Stimulated activated naive CD4-positive, alpha-beta T cell (primary cell): ENCODE measurements at regions not wholly inside any gene's neighbourhood (a gene's known extent, or its start where the extent isn't known, plus 50 kb on each side); places are given as distances from the start of the nearest gene placed in this dataset.

ENCODE experiments used
- DNase-seq, 6 experiments: peaks; one replicate each; lab custom pipeline; 2025; lab: John Stamatoyannopoulos, UW

DNA sequence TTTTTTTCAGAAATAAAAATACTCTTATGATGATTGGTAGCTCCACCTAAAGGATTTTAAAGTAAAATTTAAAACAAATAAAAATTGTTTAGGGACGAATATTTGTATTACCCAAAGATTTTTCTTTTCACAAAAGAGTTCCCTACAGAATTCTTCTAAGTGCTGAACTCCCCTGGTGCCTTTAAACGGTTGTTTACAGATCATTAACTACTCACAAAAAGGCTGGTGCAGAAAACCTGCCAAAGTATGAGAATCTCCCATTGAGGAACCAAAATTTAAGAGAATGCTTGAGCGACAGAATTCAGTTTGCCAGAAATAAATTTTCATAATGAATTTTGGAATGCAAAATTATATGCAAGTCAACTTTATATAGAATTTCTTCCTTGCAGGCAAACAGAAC, 497.8 kb upstream of the NR2F2 start:
- no peak for DNase-seq

DNA sequence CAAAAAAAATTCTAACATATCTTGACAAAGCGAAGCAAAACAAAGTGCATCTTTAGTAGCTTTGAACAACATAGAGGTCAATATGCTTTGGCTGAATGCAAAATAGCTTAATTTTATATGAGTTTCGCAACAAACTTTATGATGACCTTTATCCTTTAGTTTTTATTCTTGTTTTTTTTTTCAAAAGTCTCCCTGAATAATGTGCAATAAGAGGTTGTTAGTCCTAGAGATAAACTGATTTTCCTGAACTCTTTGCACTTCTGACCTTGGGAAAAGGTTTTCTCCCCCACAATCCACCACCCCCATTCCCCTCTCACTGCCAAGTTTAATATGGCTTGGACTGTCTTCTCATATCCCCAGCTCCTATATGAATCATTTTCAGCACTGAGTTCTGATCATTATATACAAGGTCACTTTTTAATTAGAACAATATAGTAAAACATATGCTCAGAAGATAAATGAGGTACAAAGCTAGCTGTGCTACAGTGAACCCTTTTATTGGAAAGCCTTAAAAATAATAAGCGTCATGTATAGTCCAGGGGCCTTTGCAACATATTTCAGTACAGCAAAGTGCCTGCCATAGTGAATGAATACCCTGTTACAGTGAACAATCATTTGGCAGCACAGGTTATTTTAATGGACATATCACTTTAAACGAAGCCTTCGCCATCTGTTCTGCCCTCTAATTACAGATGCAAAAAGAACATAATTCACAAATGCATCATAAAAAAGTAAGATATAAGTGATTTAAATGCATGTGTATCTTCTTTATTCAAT, 496.3 kb upstream of the NR2F2 start:
- DNase-seq: no peak

DNA sequence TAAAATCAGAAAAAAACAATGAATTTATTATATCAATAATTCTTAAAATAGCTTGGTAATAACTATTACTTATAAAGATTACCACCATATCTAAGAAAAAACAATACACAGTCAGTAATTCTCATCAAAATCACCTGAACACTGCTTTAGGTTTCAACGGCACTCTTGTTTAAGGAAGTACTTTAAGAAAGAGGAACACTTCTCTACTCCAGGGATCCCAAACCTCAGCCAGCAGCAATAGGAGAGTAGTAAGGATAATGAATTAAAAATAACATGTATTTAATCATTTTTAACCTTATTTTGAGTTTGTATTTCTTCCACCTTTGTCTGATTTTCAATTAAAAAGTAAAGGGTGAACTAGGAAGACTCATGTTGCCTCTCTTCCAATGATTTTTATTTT, 494.0 kb upstream of the NR2F2 start:
- DNase-seq: no peak

DNA sequence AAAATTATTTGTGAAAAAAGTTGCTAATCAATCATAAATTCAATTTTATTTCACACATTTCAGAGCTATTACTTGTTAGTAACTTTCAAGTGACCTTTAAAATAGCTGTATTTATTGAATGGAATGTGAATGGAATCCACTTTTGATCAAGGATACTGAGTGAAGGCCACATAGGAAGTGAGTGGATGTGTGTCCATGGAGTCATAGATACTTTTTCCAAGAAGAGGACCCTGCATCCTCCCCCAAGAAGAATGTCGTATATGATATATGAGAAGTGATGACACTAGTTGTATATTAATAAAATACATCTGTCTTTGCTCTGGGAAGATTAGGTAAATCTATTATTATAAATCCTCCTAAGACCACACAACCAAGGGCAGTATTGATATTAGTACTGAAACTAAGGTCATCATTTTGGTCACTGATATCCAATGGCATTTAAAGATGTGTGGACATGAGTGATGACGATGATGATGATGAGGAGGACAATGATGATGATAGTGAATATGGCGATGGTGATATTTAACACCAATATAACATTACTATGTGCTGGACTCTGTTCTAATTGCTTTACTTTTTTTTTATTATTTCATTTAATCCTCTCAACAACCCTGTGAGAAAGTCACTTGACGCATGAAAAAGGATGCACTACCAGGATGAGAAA, 493.0 kb upstream of the NR2F2 start:
- no peak for DNase-seq

DNA sequence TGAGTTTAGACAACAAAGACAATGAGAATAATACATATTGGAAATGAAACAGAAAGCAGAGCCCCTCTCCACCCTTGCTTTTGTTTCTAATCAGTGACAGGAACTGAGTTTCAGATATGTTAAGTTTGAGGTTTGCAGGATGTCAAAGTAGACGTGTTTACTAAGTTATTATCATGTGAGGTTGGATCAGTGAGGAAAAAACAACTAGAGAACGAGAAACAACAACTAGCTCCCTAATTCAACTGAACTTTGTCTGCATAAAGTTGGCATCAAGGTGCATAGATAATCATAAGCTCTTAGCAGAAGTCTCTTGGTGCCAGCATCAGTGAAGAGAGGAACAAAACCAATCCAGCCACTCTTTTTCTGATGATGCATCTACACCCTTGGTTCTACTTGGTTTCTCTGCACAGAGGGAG, 491.1 kb upstream of the NR2F2 start:
- peak in 3 of 6 experiments; percentile 26 to 62 (median 33) for DNase-seq

DNA sequence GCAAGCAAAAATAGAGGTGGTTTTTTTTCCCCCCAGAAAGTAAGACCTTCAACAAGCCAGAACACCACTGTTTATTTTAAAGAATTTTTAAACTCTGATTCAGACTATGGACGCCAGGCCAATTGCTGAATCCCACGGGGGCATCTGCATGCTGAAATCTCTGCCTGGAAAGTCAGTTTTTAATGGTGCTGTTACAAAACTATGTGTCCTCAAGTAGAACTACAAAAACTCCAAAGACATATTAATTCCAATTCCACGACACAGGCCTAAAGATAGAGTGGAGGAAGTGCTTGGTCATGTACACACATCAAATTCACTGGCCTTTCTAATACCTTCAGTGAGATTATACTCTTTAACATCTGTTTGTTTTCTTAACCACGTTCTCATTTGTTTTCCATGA, 490.5 kb upstream of the NR2F2 start:
- no peak for DNase-seq

DNA sequence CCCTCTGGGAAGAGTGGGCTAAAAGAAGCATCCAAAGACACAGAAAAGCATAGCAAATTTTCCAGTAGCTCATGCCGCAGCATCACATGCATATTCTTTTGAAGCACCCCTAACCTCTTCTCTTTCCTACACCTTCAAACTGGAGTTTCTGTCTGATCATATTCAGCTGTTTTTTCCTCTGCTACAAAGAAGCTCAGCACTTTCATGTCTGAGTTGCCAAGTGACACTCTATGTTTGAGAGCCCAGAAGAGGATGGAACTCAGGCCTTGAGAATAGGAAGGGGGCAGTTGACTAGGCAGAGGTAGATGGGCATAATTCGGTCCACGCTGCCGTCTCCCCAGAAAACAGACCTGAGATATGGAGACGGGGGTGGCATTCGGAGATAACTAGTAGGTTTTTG, 489.6 kb upstream of the NR2F2 start:
- DNase-seq: no peak

DNA sequence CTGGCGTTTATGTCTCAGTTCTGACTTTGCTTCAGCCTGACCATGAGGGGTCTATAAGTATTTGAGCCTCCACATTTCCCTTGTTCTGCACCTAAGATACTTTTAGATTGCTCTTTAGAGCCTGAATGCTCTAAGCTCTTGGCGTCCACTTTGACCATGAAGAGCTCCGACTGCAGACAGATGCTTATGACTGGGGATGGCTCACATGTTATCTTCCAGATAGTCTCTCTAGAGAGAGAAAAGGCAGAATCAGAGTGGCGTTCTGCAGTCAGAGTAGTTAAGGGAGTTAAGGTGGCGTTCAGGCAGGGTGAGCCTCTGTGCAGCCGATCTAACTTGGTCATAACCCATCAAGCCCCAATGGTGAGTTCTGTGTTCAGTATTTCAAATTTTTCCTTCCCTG, 487.9 kb upstream of the NR2F2 start:
- no peak for DNase-seq

DNA sequence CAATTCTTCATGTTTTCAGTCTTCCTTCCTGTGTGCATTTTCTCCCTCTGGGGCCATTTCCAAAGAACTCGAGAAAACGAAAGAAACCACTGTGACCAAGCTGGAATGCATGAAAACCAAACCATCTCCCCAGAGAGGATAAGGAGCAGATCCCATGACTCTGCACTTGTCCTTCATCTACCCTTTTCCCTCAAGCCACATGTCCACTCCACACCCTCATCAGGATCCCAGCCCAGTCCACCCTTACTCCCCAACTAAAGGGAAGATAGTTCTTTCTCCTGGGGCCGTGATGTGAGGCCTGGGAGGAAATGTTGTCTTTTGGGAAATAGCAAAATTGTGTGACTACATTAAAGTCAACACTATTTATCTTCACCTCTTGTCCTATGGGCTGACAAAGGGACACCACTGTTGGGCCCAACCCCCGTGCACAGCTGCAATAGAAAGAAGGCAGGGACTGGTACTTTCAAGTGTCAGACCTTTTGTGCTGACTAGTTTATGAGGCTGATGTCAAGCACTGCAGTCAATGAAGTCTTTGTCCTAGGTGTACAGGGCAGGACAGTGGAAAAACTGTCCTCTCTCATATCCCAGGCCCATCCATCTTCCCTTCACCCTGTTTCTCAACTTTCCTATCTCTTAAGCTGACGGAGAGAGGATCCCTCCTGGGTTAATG, 487.1 kb upstream of the NR2F2 start:
- DNase-seq: no peak

DNA sequence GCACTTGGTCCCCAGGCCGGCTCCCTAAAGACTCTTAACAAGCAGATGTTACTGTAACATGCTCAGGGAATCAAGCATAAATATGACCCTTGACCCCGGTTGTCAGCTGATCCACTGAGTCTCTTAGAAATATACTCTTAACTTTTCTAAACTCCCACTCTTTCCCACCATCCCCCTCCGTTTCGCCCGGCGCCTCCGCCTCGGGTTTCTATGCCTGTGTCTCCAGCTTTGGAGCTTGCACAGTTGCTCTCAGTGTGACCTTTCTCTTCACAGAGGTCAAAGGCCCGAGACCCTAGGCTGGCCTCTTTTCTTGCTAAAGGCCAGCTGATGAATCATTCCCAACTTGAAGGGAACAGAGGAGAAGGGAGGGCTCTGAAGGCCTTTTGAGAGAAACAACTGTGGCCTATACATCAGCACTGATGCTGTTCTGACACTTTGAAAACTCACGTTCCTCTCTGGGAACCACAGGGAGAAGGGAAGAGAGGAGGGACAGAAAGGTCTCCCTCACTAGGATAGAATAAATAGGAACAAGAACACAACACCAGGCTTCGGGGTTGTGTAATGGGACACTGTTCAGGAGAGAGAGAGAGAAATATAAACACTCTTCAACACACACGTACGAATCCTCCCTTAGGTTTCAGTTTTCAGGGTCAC, 484.5 kb upstream of the NR2F2 start:
- no peak for DNase-seq

DNA sequence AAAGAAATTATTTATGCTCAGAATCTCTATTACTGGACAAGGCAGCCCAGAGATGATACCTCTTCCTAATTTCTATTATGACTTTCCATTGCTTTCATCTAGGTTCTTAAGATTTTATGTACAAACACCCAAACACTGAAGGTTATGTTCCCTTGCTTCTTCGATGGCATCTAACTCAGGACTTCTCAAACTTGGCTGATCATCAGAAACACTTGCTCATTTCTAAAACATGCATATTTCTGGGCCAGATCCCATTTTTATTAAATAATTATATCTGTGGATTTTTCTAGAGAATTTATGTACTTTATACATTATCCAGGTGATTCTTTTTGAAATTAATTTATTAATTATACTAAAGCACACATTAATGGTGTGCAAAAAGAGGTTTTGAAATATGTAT, 482.4 kb upstream of the NR2F2 start:
- no peak for DNase-seq

DNA sequence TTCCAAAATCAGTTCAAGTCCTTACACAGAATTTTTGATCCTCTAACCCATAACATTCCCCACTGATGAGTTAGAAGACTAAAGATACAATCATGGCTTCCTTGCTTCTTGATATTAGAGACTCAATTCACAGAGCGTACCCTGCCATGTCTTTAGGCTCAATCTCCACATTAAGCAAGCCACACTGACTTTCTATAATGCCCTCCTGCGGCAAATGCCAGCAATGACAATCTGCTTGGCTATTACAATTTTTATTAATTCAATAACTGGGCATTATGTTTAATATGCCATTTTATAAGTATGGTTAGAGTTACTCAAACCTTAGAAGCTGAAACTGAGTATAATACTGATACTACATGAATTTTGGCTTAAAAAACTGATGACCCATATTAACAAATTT, 479.7 kb upstream of the NR2F2 start:
- no peak for DNase-seq

DNA sequence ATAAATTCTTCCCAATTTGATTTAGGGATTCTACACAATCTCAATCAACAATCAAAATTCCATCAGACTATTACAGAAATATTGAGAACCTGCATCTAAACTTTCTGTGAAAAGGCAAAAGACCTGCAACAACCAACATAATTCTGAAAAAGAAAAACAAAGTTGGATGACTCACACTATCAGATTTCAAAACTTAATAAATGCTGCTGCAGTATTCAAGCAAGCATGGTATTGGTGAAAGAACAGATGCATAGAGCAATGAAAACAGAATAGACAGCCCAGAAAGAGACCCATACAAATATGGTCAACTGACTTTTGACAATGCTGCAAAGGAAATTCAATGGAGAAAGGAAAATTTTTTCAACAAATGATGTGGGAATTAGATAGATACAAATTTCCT, 477.1 kb upstream of the NR2F2 start:
- DNase-seq: no peak

DNA sequence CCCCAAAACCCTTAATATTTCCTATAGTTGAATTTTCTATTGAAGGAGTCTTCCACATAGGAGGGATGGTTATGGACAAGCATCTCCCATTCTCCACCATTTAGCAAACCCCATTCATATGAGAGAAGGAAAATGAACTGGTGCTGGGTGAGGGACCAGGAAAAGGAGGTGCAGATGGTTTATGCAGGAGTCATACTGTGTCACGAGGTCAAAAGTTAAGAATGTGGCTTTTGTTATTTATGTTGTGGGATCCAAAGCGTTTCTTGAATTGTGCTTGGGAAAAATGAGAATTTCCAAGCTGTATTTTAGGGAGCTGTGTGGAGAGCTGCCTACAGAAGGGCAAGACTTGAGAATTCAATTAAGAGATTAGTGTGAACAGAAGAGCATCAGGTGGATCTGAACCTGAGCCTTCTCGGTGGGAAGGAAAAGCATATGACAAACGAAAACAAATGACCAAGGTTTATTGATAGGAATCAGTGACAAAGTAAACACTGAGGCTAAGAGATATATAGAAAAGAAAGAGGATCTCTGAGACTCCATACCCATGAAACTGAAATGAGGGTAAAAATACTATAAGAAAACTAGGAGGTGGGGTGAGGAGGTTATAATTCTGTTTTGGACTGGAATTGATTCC, 473.3 kb upstream of the NR2F2 start:
- DNase-seq: no peak

DNA sequence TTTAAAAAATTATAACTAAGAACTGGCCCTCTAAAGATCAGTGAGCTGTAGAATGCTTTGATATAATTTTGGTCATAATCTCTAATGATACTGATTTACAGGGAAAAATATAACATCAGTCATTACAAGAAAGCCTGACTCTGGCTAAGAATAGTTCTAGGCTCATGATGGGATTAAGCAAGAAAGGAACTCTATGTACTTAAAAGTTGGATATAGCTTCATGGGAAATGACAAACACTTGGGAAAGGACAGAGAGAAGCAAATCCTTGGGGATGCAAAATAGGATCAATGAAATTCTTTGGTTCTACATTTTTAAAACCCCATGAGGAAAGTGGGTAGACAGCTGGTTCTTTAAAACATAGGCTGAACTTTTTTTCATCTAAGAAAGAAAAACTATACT, 472.7 kb upstream of the NR2F2 start:
- no peak for DNase-seq

DNA sequence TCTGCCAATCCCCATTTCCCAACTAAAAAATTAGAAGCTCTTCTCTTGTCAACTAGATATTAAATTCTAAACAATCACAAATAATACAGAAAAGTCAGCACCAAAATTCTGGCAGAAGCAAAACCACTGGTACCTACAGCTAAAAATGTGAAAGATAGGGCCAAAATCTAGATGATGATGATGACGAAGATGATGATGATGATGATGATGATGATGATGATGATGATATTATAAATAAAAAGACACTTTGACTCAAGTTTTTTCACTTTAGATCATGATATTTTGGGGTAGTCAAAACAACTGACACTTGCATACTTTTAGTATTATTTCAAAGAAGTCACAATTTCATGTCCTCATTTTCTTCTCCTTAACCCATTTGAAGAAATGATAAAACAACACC, 470.1 kb upstream of the NR2F2 start:
- no peak for DNase-seq

DNA sequence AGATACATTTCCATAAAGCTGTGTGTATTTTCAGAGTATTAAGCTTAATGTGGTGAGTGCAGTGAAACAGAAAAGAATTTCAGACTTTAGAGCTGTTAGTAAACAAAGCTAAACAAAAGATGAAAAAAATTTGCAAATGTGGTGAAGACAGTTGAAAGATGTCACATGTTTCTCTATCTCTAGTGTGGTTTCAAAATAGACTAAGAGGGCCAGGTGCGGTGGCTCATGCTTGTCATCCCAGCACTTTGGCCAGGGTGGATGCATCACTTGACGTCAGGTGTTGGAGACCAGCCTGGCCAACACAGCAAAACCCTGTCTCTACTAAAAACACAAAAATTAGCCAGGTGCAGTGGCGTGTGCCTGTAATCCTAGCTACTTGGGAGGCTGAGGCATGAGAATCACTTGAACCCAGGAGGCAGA, 466.0 kb upstream of the NR2F2 start:
- DNase-seq: no peak

DNA sequence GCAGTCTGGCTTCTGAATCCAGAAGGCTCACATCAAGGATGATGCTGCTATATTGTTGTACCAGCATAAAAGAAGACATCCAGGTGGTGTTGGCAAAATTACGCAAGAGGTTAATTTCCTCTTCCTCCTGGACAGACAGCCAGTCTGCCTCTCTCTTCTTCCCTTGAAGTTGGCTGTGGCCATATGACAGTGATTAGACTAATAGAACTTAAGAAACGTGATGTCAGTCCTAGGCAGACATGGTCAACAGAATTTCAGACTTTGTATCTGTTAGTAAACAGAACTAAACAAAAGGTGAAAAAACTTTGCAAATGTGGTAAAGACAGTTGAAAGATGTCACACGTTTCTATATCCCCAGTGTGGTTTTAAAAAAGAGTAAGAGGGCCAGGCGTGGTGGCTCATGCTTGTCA, 465.2 kb upstream of the NR2F2 start:
- DNase-seq: no peak

DNA sequence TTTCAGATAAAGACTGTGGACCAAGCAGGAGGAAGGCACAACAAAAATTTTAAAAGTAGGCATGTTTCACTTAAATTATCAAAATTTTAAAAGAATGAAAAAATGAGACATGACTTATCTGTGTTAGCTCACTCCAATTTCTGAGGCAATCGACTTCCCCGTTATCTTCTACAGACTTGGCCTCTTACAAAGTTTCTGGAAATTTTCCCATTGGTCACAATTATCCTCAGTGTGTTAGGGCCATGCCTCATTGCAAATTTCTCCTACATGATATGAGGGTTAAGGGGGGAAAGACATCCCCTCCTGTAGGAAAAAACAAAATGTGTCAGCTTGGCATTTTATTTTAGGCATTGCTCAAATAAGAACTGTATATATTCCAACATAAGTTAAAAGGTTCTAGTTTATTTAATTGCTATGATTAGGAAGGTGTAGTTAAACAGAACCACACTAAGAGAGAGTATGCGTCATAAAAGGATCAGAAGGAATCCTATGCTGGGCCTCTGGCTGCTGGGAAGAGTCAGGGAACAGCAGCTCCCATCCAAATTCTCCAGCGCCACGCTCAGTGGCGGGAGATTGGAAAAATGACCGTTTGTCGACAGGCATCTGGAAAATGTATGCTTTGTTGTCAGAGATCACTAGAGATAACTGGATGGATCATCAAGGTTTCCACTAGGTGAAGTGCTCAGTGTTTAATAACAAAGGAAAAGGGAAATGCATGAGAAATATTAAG, 463.6 kb upstream of the NR2F2 start:
- DNase-seq: no peak

DNA sequence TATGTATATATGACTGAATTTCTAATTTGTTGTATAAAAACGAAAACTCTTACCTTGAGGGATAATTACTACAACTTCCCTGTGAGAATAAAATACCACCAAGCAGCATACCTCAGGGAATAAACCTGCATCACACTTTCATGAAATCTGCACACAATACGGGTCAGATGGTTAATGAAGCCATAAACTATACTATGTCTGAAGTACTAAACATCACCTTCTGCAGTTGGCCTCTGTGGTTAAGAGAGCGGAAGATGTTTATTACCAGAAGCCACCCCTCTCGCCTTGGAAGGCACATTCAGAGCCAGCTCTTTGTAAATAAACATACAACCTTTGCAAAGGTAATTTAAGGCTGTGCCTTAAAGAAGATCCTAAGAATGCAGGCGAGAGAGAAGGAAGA, 462.1 kb upstream of the NR2F2 start:
- no peak for DNase-seq

DNA sequence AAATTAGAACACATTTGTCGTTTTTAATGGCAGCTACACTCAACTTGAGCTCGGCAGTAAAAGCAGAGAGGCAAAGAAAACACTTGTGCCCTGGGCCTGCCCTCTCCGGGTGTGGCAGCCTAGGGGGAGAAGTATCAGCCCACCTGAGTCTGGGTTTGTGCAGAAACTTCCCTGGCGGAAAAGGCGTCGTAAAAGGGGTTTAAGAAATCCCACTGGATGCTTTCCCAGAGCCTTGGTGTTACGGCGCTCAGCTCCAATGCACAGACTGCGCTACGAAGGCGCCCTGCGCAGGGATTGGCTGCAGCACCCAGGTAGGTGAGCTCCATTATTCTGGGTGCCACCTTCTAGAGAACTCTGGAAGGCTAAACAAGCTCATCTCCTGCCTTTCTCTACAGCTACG, 461.5 kb upstream of the NR2F2 start:
- DNase-seq: no peak

DNA sequence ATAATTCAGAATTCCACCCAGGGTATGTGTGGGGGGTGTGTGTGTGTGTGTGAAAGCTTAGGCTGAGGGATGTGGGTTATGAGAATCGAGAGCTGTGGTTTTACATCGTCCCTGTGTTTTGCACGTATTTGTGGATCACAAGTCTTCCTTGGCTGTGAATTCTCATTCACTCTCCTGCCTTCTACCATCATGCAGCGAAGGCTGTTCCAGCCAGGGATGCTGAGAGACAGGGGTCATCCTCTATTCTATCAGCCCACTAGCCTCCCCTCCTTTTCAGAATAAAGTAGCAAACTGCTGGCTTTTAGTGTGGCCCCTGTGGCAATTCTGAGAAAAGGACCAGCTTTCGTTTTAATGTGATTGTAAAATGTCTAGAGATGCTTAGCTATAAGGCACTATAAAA, 460.6 kb upstream of the NR2F2 start:
- no peak for DNase-seq
